ENCODE measurements at regions not wholly inside any gene's neighbourhood (a gene's known extent, or its start where the extent isn't known, plus 50 kb on each side); places are given as distances from the start of the nearest gene placed in this dataset.

- Histone ChIP-seq H2BK120ac (ENCODE audit: low read depth, low read length) (no peak overlapping the region), H3K18ac (ENCODE audit: low read depth, low read length) (no peak overlapping the region), H2AFZ (replicated peaks; ENCODE audit: low read length, poor library complexity) (no peak overlapping the region), H3K27ac (ENCODE audit: insufficient read depth, low read length) (no peak overlapping the region), H3K14ac (replicated peaks; ENCODE audit: low read depth, low read length) (no peak overlapping the region), H3K4me2 (ENCODE audit: low read depth, low read length) (no peak overlapping the region), H2BK5ac (ENCODE audit: low read depth, low read length, poor library complexity, severe bottlenecking) (no peak overlapping the region), H4K8ac (ENCODE audit: low read depth in 2 of 2, low read length in 2 of 2) (no peak overlapping the region), H4K5ac (ENCODE audit: low read depth, low read length) (no peak overlapping the region), H3K9ac (ENCODE audit: low read depth, low read length) (no peak overlapping the region), H2BK15ac (ENCODE audit: low read depth, low read length) (no peak overlapping the region), H3K4ac (ENCODE audit: low read depth, low read length) (no peak overlapping the region), H3K23ac (ENCODE audit: low read depth, low read length) (no peak overlapping the region), H3K4me1 (ENCODE audit: control insufficient read depth, insufficient read depth, low read length) (no peaks in the 10 kb centered on the region), H2BK20ac (ENCODE audit: low read depth, low read length) (no peak overlapping the region), H4K91ac (ENCODE audit: insufficient read depth, low read depth, low read length) (no peak overlapping the region), H3K79me1 (ENCODE audit: low read depth in 1 of 2, low read length in 2 of 2) (no peaks in the 10 kb centered on the region), H2AK9ac (replicated peaks; ENCODE audit: low read depth, low read length, poor library complexity) (no peak overlapping the region), H3K9me3 (ENCODE audit: control insufficient read depth, insufficient read depth, low read length) (0 out of 2 replicates have a peak, but pooled peaks cover 2% of the 10 kb centered on the region), H2AK5ac (ENCODE audit: low read depth, low read length) (no peak overlapping the region), H3K27me3 (ENCODE audit: control insufficient read depth, insufficient read depth, low read length) (no peaks in the 10 kb centered on the region), H4K20me1 (ENCODE audit: insufficient read depth, low read length) (no peaks in the 10 kb centered on the region), H3K36me3 (ENCODE audit: control insufficient read depth, insufficient read depth, low read length) (no peaks in the 10 kb centered on the region), H3K9me1 (ENCODE audit: insufficient read depth, low read length) (no peaks in the 10 kb centered on the region), H3K56ac (ENCODE audit: extremely low read depth, insufficient read depth, low read length) (no peak overlapping the region), H3K4me3 (ENCODE audit: insufficient read depth, low read depth, low read length) (no peak overlapping the region)
- no CpG with 5 or more reads among the region's 6 CpGs for WGBS, 2 experiments (ENCODE audit: extremely low coverage in 2 of 2, insufficient read length in 1 of 2)
- POLR2A ChIA-PET (ENCODE audit: unreplicated experiment), result no interaction called here
- dilution Hi-C loops (cut with HindIII; ENCODE audit: low sequenced_read_pairs, unreplicated experiment) (no loop called here), intact Hi-C loops (cut with micrococcal nuclease) (no loop called here), in situ Hi-C loops (cut with MboI; ENCODE audit: low sequenced_read_pairs) (no loop called here)
- TF ChIP-seq MAZ (IDR thresholded peaks at IDR 0.05; ENCODE audit: borderline replicate concordance, low read depth, low read length), result no peak
- no peak for TF ChIP-seq MXI1 (IDR thresholded peaks at IDR 0.05; ENCODE audit: borderline replicate concordance, low read depth, low read length)
- TF ChIP-seq RCOR1 (IDR thresholded peaks at IDR 0.05; ENCODE audit: insufficient replicate concordance, low read length), result no peak
- no TSS peak for BruUV-seq (replicated peaks)
- CTCF ChIA-PET, result interaction anchor here (1.1 kb wide), 1 partner anchor 16 kb away, joined by 3 read pairs; no protein-coding TSS in a partner anchor
- ATAC-seq (ENCODE audit: low read depth), result no peak
- no peak for DNase-seq
These were observed 68.0 kb upstream of the NDUFB4 start for GRCh38 chr3:120528163-120528562.

All from IMR-90 (cell line).